ENCODE measurements at regions not wholly inside any gene's neighbourhood (a gene's known extent, or its start where the extent isn't known, plus 50 kb on each side); places are given as distances from the start of the nearest gene placed in this dataset.

DNA sequence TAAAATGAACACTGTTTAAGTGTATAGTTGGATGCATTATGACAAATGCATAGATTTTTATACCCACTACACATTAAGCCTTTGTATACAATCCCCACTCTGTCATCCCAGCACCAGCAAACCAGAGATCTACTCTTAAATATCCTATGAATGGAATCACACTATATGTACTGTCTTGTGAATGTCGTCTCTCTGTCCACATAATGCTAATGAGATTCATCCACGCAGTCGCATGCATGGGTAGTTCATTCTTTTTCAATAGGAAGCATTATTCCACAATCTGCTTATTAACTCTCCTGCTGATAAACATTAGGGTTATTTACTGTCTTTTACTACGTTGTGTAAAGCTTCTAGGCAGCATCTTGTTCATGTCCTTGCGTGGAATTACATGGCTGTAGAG lies 892.3 kb downstream of the LTN1 start:
- DNase-seq (ENCODE audit: low read depth) = no peak
- TF ChIP-seq, protein P1, sequence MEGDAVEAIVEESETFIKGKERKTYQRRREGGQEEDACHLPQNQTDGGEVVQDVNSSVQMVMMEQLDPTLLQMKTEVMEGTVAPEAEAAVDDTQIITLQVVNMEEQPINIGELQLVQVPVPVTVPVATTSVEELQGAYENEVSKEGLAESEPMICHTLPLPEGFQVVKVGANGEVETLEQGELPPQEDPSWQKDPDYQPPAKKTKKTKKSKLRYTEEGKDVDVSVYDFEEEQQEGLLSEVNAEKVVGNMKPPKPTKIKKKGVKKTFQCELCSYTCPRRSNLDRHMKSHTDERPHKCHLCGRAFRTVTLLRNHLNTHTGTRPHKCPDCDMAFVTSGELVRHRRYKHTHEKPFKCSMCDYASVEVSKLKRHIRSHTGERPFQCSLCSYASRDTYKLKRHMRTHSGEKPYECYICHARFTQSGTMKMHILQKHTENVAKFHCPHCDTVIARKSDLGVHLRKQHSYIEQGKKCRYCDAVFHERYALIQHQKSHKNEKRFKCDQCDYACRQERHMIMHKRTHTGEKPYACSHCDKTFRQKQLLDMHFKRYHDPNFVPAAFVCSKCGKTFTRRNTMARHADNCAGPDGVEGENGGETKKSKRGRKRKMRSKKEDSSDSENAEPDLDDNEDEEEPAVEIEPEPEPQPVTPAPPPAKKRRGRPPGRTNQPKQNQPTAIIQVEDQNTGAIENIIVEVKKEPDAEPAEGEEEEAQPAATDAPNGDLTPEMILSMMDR (IDR thresholded peaks at IDR 0.05; ENCODE audit: low read depth, low read length) = no peak
- no peak for TF ChIP-seq POLR2A (IDR thresholded peaks at IDR 0.05; ENCODE audit: extremely low read depth, insufficient read length)
- TF ChIP-seq, protein P2, sequence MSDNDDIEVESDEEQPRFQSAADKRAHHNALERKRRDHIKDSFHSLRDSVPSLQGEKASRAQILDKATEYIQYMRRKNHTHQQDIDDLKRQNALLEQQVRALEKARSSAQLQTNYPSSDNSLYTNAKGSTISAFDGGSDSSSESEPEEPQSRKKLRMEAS (IDR thresholded peaks at IDR 0.05; ENCODE audit: low read depth, low read length) = no peak

DNA sequence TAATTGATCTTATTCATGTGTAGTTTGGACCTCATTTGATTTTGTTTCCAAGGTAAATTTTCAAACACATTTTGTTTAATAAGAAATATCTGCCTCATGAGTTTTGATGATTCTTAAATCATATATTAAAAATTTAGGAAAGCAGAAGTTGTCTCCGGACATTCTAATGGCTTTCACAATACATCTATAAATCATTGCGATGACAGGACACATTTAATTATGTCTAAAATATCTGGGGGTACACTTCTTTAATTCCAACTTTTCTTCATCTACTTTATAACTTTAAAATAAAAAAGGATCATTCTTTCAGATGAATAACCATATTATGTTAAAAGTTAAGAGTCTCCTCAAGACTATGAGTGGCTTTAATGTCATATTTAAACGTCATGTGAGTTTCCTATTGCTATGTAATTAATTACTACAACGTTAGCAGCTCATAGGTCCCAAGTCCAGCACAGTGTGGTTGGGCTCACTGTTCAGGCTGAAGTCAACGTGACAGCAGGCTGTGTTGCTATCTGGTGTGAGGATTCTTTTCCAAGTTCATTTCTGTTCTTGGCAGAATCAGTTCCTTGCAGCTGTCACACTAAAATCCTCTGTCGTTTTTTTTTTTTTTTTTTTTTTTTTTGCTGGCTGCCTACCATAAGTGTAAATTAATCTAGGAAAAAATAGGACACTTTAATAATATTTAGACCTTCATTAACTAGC lies 893.5 kb downstream of the LTN1 start:
- no peak overlapping the region for H3K4me3 ChIP-seq (ENCODE audit: low read depth, low read length)
- TF ChIP-seq, protein P1 (IDR thresholded peaks at IDR 0.05; ENCODE audit: low read depth, low read length) = no peak
- TF ChIP-seq MYC (IDR thresholded peaks at IDR 0.05; ENCODE audit: low read depth, low read length) (no peak), POLR2A (IDR thresholded peaks at IDR 0.05; ENCODE audit: extremely low read depth, insufficient read length) (no peak)
- TF ChIP-seq, protein P2 (IDR thresholded peaks at IDR 0.05; ENCODE audit: low read depth, low read length) = no peak
- DNase-seq (ENCODE audit: low read depth) = no peak

More for the DNA sequence above, 892.3 kb downstream of the LTN1 start:
- no peak overlapping the region for H3K4me3 ChIP-seq (ENCODE audit: low read depth, low read length)

DNA sequence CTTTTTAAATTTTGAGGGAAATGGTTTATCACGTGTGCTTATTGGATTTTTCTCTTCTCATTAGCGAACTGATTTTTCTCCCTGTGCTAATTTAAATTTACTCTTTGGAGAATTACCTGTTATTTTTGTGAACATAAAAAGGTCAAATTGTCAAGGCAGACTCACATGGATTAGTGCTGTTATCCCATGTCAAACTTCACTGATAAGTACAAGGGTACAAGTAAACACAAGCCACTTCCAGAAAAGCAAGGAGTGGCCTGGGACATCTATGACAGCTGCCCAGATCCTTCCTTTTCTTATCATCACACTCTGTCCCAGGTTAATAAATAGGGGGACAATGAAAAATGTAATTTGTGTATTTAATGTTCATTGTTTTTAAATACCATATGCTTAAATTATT lies 901.2 kb downstream of the LTN1 start:
- H3K4me3 ChIP-seq (ENCODE audit: low read depth, low read length) = no peak overlapping the region
- TF ChIP-seq POLR2A (IDR thresholded peaks at IDR 0.05; ENCODE audit: extremely low read depth, insufficient read length) (no peak), MYC (IDR thresholded peaks at IDR 0.05; ENCODE audit: low read depth, low read length) (no peak)
- TF ChIP-seq, protein P2 (IDR thresholded peaks at IDR 0.05; ENCODE audit: low read depth, low read length) = no peak
- TF ChIP-seq, protein P1 (IDR thresholded peaks at IDR 0.05; ENCODE audit: low read depth, low read length) = no peak
- no peak for DNase-seq (ENCODE audit: low read depth)

DNA sequence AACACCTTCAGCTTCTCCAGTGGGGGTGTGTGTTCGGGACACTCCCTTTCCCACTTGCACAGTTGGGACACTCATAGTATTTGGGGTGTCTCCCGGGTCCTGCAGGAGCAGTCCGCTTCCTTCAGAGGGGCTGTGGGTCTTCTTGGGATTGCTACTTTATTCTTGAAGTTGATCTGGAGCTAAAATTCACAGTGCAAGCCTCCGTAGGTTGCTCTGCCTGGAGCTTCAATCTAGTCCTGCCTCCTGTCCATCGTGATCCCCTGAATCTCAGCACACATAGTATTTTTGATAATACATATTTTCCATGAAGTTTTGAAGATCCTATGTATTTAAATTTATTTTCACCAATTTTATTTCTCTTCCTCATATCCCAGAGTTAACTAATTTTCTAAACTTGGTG lies 902.1 kb downstream of the LTN1 start:
- no peak overlapping the region for H3K4me3 ChIP-seq (ENCODE audit: low read depth, low read length)
- DNase-seq (ENCODE audit: low read depth) = no peak
- TF ChIP-seq MYC (IDR thresholded peaks at IDR 0.05; ENCODE audit: low read depth, low read length) (no peak), POLR2A (IDR thresholded peaks at IDR 0.05; ENCODE audit: extremely low read depth, insufficient read length) (no peak)
- TF ChIP-seq, protein P2 (IDR thresholded peaks at IDR 0.05; ENCODE audit: low read depth, low read length) = no peak
- TF ChIP-seq, protein P1 (IDR thresholded peaks at IDR 0.05; ENCODE audit: low read depth, low read length) = no peak

DNA sequence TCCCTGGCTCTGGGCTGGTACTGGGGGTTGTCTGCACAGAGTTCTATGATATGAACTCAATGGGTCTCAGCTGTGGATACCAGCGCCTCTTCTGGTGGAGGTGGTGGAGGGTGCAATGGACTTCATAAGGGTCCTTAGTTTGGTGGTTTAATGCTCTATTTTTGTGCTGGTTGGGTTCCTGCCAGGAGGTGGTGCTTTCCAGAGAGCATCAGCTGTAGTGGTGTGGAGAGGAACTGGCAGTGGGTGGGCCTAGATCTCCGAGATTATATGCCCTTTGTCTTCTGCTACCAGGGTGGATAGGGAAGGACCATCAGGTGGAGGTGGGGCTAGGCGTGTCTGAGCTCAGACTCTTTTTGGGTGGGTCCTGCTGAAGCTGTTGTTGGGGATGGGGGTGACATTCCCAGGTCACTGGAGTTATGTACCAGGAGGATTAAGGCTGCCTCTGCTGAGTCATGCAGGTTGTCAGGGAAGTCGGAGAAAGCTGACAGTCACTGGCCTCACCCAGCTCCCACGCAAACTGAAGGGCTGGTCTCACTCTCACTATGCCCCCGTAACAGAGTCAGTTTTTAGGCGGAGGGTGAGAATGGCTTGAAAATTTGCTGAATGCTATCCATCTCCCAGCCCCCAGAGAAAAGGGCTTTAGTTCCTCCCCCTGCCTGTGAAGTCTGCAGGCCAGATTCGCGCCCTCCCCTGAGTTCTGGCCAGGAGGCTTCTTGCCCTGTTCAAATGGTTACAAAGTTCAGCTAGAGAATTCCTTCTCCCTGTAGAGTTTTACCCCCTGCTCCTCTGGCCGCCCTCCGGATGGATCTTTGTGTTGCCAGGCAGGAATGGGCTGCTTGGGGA lies 902.9 kb downstream of the LTN1 start:
- H3K4me3 ChIP-seq (ENCODE audit: low read depth, low read length) = no peak overlapping the region
- TF ChIP-seq, protein P2 (IDR thresholded peaks at IDR 0.05; ENCODE audit: low read depth, low read length) = no peak
- TF ChIP-seq, protein P1 (IDR thresholded peaks at IDR 0.05; ENCODE audit: low read depth, low read length) = no peak
- TF ChIP-seq POLR2A (IDR thresholded peaks at IDR 0.05; ENCODE audit: extremely low read depth, insufficient read length) = no peak
- no peak for TF ChIP-seq MYC (IDR thresholded peaks at IDR 0.05; ENCODE audit: low read depth, low read length)
- no peak for DNase-seq (ENCODE audit: low read depth)

All from NB4 (cell line).